Stimulated activated effector memory CD8-positive, alpha-beta T cell treated with anti-CD3 and anti-CD28 coated beads, Interleukin-12 subunit alpha, Interleukin-12 subunit beta, amount 100 ng/mL, for 72 hours (primary cell): ENCODE measurements at regions not wholly inside any gene's neighbourhood (a gene's known extent, or its start where the extent isn't known, plus 50 kb on each side); places are given as distances from the start of the nearest gene placed in this dataset.

Source experiments
- ATAC-seq: fragments of 150-1000 bp; cut with Tn5 transposase; 2 replicates; pipeline ENCODE4 v1.10.0; 2021
- DNase-seq, 2 donors: peaks; one replicate each; pipeline ENCODE4 v3.0.0; 2021 to 2022; ENCODE audit warnings: low spot score in 2 of 2
- H3K27ac Mint-ChIP-seq: one replicate; pipeline ENCODE4 v1.8.0; 2022; ENCODE audit warnings: mild to moderate bottlenecking, mixed read lengths
- H3K36me3 Mint-ChIP-seq: one replicate; pipeline ENCODE4 v1.8.0; 2022; ENCODE audit warnings: mild to moderate bottlenecking, mixed read lengths
- H3K4me1 Mint-ChIP-seq: one replicate; pipeline ENCODE4 v1.8.0; 2022; ENCODE audit warnings: mixed read lengths
- H3K4me3 Mint-ChIP-seq: one replicate; pipeline ENCODE4 v1.8.0; 2022; ENCODE audit warnings: mild to moderate bottlenecking, mixed read lengths
- H3K9me3 Mint-ChIP-seq: one replicate; pipeline ENCODE4 v1.8.0; 2022; ENCODE audit warnings: mixed read lengths

DNA sequence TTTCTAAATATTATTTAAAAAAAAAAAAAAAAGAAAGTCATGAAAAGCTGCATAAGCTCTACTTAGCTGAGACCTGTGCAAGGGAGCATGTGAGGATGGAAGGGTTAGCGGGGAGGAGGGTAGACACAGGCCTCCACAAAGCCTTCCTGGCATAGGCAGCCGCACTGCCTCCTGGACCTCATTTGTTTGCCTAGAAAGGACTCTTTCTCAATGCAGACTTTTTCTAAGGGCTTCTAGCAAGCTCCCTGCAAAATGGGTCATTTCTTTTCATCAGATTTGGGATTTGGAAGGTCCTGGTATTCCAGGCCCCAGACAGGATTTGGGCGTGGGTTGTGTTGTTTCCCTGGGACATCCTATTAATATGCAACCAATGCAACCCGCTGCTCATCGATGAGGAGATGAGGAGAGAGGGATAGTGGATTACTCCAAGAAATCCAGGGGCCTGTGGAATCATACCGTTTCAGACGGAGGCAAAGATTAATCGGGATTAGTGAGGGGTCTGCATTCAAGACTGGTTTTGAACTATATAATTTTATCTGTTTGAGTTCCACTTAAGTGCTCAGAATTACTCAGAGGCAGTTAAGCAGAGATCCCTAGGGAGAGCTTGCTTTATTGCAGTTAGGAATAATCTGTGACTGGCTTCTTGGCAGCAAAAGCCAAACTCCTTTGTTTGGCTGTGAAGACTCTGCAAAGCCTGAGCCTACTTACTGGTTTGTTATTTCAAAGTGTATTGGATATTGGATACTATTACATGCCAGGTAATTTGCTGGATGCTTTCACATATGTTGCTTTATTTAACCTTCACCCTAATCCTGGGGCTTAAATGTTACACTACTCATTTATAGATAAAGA is 106.9 kb upstream of the NAV2 start:
- no peak overlapping the region for H3K27ac Mint-ChIP-seq
- no peak overlapping the region for H3K4me3 Mint-ChIP-seq
- no peaks in the 10 kb centered on the region for H3K36me3 Mint-ChIP-seq
- DNase-seq, result no peak
- H3K9me3 Mint-ChIP-seq, result no peaks in the 10 kb centered on the region
- H3K4me1 Mint-ChIP-seq, result no peaks in the 10 kb centered on the region
- ATAC-seq, result no peak

DNA sequence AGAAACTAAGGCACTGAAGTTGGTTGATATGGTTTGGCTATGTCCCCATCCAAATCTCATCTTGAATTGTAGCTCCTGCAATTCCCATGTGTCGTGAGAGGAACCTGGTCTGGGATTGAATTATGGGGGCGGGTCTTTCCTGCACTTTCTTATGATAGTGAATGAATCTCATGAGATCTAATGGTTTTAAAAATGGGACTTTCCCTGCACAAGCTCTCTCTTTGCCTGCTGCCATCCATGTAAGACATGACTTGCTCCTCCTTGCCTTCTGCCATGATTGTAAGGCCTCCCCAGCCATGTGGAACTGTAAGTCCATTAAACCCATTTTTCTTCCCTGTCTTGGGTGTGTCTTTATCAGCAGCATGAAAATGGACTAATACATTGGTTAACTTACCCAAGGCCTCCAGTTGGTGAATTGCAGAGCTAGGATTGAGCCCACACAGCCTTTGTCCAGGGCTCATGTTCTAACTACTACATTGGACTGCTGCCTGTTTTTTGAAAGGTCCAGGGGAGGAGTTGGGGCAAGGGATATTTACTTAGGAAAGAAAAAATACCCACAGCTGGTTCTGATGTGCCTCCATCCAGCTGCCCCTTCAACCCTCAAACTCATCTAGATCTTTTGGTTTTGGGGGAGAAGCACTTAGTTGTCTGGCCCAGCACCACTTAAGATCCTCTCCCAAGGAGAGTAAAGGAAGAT is 107.8 kb upstream of the NAV2 start:
- no peak for ATAC-seq

DNA sequence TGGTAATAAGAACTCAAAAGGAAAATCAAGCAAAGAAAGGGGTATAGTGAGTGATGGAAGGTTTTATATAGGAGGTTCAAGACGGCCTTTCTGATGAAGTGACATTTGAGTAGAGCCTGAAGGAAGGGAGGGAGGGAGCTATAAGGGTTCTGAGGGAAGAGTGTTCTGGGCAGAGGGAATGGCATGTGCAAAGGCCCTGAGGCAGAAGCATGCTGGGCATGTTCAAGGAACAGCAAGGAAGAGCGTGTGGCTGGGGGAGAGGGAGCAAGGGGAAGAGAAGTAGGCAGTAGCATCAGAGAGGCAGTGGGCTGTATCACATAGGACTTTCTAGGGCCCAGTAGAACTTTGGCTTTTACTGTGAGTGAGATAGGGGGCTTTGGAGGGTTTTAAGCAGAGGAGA is 108.9 kb upstream of the NAV2 start:
- Mint-ChIP-seq H3K9me3 (no peaks in the 10 kb centered on the region), H3K36me3 (no peaks in the 10 kb centered on the region), H3K4me1 (no peaks in the 10 kb centered on the region), H3K27ac (no peak overlapping the region), H3K4me3 (no peak overlapping the region)
- ATAC-seq (no peak), DNase-seq (no peak)

More for the DNA sequence above, 107.8 kb upstream of the NAV2 start:
- Mint-ChIP-seq H3K4me3 (no peak overlapping the region), H3K4me1 (no peaks in the 10 kb centered on the region), H3K27ac (no peak overlapping the region), H3K36me3 (no peaks in the 10 kb centered on the region), H3K9me3 (no peaks in the 10 kb centered on the region)
- no peak for DNase-seq

- H3K4me3 Mint-ChIP-seq, result no peak overlapping the region
- H3K4me1 Mint-ChIP-seq, result no peaks in the 10 kb centered on the region
- no peak for DNase-seq
- H3K27ac Mint-ChIP-seq, result no peak overlapping the region
- no peaks in the 10 kb centered on the region for H3K36me3 Mint-ChIP-seq
- ATAC-seq, result peak; percentile 43
- no peaks in the 10 kb centered on the region for H3K9me3 Mint-ChIP-seq
Observed at GRCh38 chr11:19602891-19603290, 109.7 kb upstream of the NAV2 start.

DNA sequence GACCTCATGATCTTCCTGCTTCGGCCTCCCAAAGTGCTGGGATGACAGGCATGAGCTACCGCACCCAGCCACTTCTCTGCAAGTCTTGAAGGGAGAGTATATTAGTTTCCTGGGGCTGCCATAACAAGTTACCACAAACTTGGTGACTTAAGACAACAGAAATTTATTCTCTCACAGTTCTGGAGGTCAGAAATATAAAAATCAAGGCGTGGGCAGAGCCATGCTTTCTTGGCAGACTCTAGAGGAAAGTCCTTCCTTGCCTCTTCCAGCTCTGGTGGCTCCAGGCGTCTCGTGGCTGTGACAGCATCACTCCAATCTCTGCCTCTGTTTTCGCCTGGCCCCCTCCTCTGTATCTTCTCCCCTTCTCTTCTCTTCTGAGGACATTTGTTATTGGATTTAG is 110.2 kb upstream of the NAV2 start:
- H3K9me3 Mint-ChIP-seq, result no peaks in the 10 kb centered on the region

GRCh38 chr11:19601235-19601634 is 111.4 kb upstream of the NAV2 start:
- Mint-ChIP-seq H3K36me3 (no peaks in the 10 kb centered on the region), H3K27ac (no peak overlapping the region), H3K4me1 (no peaks in the 10 kb centered on the region), H3K9me3 (no peaks in the 10 kb centered on the region), H3K4me3 (no peak overlapping the region)
- DNase-seq, result no peak
- ATAC-seq, result no peak

More for the DNA sequence above, 110.2 kb upstream of the NAV2 start:
- no peak overlapping the region for H3K4me3 Mint-ChIP-seq
- H3K27ac Mint-ChIP-seq, result no peak overlapping the region
- ATAC-seq (no peak), DNase-seq (no peak)
- no peaks in the 10 kb centered on the region for H3K36me3 Mint-ChIP-seq
- H3K4me1 Mint-ChIP-seq, result no peaks in the 10 kb centered on the region

- Mint-ChIP-seq H3K27ac (no peak overlapping the region), H3K36me3 (no peaks in the 10 kb centered on the region), H3K4me1 (no peaks in the 10 kb centered on the region), H3K9me3 (no peaks in the 10 kb centered on the region), H3K4me3 (no peak overlapping the region)
- ATAC-seq, result no peak
- DNase-seq, result no peak
Observed at GRCh38 chr11:19599681-19600080, 113.0 kb upstream of the NAV2 start.

DNA sequence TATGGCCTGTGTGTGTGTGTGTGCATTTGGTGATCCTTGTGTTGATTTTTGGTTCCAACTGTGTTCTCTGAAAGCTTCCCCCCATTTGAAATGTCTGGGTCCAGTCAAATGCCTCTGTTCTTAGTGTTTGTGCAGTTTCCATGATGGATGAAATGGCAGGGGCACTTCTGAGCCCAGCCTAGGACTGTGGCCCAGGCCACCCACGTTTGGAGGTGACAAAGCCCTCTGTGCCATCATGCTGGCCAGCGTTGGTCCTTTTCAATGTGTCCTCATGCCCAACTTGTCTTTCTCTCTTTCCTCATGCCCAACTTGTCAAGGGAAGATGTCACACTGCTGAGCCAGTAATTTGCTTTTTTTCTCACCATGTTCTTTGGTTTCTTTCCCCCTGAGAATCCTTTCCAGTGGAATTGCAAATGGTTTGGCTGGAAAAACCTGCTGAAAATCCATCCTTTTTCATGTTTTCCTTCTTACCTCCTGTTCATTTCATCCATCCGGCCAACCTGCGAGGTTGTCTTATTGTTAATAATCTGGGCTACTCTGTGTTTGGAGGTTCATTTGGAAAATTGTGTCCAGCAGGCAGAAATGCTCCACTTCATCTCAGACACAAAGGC is 113.7 kb upstream of the NAV2 start:
- Mint-ChIP-seq H3K4me1 (no peaks in the 10 kb centered on the region), H3K4me3 (no peak overlapping the region), H3K27ac (no peak overlapping the region), H3K36me3 (no peaks in the 10 kb centered on the region), H3K9me3 (no peaks in the 10 kb centered on the region)
- no peak for DNase-seq
- ATAC-seq, result no peak

DNA sequence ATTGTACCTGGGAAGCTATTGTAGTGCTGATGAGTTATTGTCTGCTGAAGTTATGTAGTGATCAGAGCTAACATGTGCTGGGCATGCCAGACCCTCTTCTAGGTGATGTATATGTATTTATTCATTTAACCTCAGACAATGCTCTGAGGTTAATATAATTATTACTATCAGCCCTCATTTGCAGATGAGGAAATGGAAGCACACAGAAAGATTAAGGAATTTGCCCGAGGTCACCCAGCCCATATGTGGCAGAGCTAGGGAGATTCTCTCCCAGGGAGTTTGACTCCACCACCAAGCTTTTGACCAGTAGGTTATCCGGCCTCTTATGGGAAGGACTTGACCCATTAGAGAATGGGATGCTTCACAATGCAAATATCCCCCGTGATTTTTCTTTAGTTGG is 114.2 kb upstream of the NAV2 start:
- Mint-ChIP-seq H3K27ac (no peak overlapping the region), H3K4me1 (no peaks in the 10 kb centered on the region), H3K4me3 (no peak overlapping the region), H3K36me3 (no peaks in the 10 kb centered on the region), H3K9me3 (no peaks in the 10 kb centered on the region)
- no peak for DNase-seq
- no peak for ATAC-seq

DNA sequence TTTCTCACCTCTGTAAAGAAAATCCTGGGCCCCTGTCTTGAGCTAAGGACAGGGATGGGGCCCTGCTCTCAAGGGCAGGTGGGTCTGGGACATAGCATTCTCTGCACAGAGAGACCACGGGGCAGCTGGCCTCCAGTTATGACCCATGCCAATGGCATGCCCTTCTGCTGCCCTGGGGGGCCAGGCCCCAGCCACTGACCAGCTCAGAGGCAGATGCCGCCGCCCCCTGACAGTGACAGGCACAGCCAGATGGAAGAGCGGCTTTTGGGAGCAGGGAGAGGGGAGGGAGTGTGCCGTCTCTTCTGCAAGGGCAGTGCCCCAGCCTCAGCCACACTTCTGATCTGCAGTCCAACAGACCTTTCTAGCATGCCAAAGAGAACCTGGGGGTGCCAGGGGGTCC is 114.8 kb upstream of the NAV2 start:
- no peak overlapping the region for H3K27ac Mint-ChIP-seq

DNA sequence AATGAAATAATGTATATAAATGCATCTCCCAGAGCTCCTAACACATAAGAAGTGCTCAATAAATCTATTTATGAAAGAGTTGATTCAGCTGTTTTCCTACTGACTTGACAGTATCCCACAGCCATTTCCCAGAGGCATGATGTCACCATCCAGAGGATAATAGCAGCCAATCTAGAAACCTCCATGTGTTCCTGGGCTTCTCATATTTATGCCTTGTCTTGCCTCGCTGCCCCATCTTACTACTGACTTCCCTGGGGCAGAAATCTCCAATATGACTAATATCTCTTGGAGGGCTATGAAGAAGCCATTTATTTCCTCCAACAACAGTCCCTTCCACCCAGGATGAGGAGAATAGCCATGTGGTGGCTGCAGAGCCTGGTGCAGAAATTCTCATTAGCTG is 115.4 kb upstream of the NAV2 start:
- Mint-ChIP-seq H3K27ac (no peak overlapping the region), H3K36me3 (no peaks in the 10 kb centered on the region), H3K4me1 (no peaks in the 10 kb centered on the region), H3K9me3 (no peaks in the 10 kb centered on the region), H3K4me3 (no peak overlapping the region)
- ATAC-seq (no peak), DNase-seq (no peak)

More for the DNA sequence above, 114.8 kb upstream of the NAV2 start:
- Mint-ChIP-seq H3K4me3 (no peak overlapping the region), H3K9me3 (no peaks in the 10 kb centered on the region), H3K4me1 (no peaks in the 10 kb centered on the region), H3K36me3 (no peaks in the 10 kb centered on the region)
- ATAC-seq (no peak), DNase-seq (no peak)

DNA sequence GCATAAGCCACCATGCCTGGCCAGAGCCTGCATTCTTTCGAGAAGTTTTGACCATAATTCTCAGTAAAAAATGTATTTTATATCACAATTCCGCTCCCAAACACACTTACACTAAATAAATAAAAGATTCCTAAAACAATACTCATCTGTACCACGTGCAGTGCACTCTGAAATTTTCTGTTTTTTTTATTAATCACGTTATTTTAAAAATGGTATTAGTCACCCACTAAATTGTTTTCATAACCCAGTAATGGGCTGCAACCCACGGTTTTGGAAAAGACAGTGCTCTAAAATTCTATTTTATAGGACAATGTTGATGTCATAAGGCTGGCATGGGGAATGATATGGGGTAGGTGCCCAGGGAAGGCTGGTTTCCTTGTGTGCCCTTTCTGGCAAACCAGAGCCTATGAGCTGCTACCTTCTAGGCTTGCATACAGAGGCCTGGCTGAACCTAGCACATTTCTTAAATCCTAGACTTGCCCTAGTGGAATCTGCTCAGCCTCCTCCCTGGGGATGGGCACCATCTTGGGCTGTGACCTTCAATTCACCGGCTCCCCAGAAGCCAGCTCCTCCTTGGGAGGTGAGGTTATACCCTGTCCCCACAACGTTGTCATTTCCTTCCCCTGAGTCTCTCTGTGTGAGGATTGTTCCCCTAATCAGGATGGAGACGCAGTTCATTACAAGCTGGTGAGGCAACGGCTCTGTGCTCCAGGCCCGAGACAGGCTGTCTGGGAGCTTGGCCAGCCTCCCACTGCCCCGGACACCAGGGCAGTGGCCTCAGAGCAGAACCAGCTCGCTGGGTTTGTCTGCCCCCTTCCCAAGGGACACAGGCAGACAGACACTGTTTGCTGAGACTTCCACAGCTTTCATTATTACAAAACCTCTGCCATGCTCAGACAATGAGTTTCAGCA is 116.5 kb upstream of the NAV2 start:
- Mint-ChIP-seq H3K36me3 (no peaks in the 10 kb centered on the region), H3K27ac (no peak overlapping the region), H3K9me3 (no peaks in the 10 kb centered on the region), H3K4me3 (no peak overlapping the region), H3K4me1 (no peaks in the 10 kb centered on the region)
- no peak for ATAC-seq
- no peak for DNase-seq

DNA sequence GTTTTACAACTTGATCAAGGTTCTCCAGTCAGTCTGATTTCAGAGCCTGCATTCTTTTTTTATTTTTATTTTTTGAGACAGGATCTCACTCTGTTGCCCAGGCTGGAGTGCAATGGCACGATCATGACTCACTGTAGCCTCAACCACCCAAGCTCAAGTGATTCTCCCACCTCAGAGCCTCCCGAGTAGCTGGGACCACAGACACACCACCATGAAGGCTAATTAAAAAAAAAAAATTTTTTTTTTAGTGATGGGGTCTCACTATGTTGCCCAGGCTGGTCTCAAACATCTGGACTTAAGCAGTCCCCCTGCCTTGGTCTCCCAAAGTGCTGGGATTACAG is 117.2 kb upstream of the NAV2 start:
- DNase-seq, result no peak
- no peak for ATAC-seq
- Mint-ChIP-seq H3K27ac (no peak overlapping the region), H3K9me3 (no peaks in the 10 kb centered on the region), H3K36me3 (no peaks in the 10 kb centered on the region), H3K4me1 (no peaks in the 10 kb centered on the region), H3K4me3 (no peak overlapping the region)

- Mint-ChIP-seq H3K4me3 (no peak overlapping the region), H3K9me3 (no peaks in the 10 kb centered on the region), H3K27ac (no peak overlapping the region), H3K36me3 (no peaks in the 10 kb centered on the region), H3K4me1 (no peaks in the 10 kb centered on the region)
- DNase-seq (no peak), ATAC-seq (no peak)
Observed at GRCh38 chr11:19594326-19594725, 118.3 kb upstream of the NAV2 start.

GRCh38 chr11:19592842-19593241 is 119.8 kb upstream of the NAV2 start:
- no peaks in the 10 kb centered on the region for H3K36me3 Mint-ChIP-seq
- ATAC-seq (no peak), DNase-seq (no peak)
- H3K27ac Mint-ChIP-seq, result no peak overlapping the region
- no peak overlapping the region for H3K4me3 Mint-ChIP-seq
- no peaks in the 10 kb centered on the region for H3K4me1 Mint-ChIP-seq
- H3K9me3 Mint-ChIP-seq, result no peaks in the 10 kb centered on the region
